GM12864 (cell line): ENCODE measurements at regions not wholly inside any gene's neighbourhood (a gene's known extent, or its start where the extent isn't known, plus 50 kb on each side); places are given as distances from the start of the nearest gene placed in this dataset.
"Not testable (repeated sequence)": the region's sequence is repeated elsewhere in the genome, so short reads cannot be mapped to it uniquely, and the experiment has no call there.

ENCODE experiments used
- DNase-seq: peaks from one replicate; pipeline ENCODE4 v3.0.0-alpha.2; 2011; ENCODE audit warnings: low read depth
- H3K4me3 ChIP-seq: 2 replicates; pipeline ENCODE4 v1.5.1; 2011; ENCODE audit warnings: mild to moderate bottlenecking, low read depth, low read length, control low read depth
- CTCF ChIP-seq: IDR thresholded peaks from 2 replicates; pipeline ENCODE4 v1.5.1; 2011; ENCODE audit warnings: low read depth, mild to moderate bottlenecking, moderate library complexity, low read length, control low read depth, inconsistent platforms; ENCODE audit errors: missing control alignments

GRCh38 chr3:74217467-74217866 lies 397.0 kb downstream of the CNTN3 start:
- DNase-seq, result no peak
- no peak for TF ChIP-seq CTCF
- H3K4me3 ChIP-seq, result no peak overlapping the region

- TF ChIP-seq CTCF, result no peak
- DNase-seq, result no peak
- H3K4me3 ChIP-seq, result no peak overlapping the region
These were observed 400.2 kb downstream of the CNTN3 start for GRCh38 chr3:74214286-74214685.

GRCh38 chr3:74210739-74211138 lies 403.7 kb downstream of the CNTN3 start:
- H3K4me3 ChIP-seq, result no peak overlapping the region
- no peak for TF ChIP-seq CTCF
- DNase-seq, result no peak

GRCh38 chr3:74200952-74201351 lies 413.5 kb downstream of the CNTN3 start:
- no peak for DNase-seq
- TF ChIP-seq CTCF, result no peak
- no peak overlapping the region for H3K4me3 ChIP-seq

- not testable (repeated sequence) for DNase-seq, H3K4me3 ChIP-seq
These were observed 435.8 kb downstream of the CNTN3 start for GRCh38 chr3:74178664-74179063.

GRCh38 chr3:74173090-74173489 lies 441.4 kb downstream of the CNTN3 start:
- no peak overlapping the region for H3K4me3 ChIP-seq
- no peak for TF ChIP-seq CTCF
- no peak for DNase-seq

GRCh38 chr3:74167926-74168325 lies 446.5 kb downstream of the CNTN3 start:
- no peak for TF ChIP-seq CTCF
- H3K4me3 ChIP-seq, result no peak overlapping the region
- no peak for DNase-seq

GRCh38 chr3:74165211-74165610 lies 449.2 kb downstream of the CNTN3 start:
- no peak overlapping the region for H3K4me3 ChIP-seq
- DNase-seq, result no peak
- TF ChIP-seq CTCF, result no peak
